GM23248 (cell line): ENCODE measurements at regions not wholly inside any gene's neighbourhood (a gene's known extent, or its start where the extent isn't known, plus 50 kb on each side); places are given as distances from the start of the nearest gene placed in this dataset.

Source experiments
- EZH2 ChIP-seq: fragments of 200-600 bp; sonication (generic); IDR thresholded peaks from 2 replicates; pipeline ENCODE4 v1.6.1; 2018; ENCODE audit warnings: antibody characterized with exemption, mild to moderate bottlenecking; ENCODE audit not compliant: insufficient read depth, poor library complexity, severe bottlenecking
- EZH2phosphoT487 ChIP-seq: fragments of 200-600 bp; sonication (generic); IDR thresholded peaks from 2 replicates; pipeline ENCODE4 v1.6.1; 2018; ENCODE audit warnings: antibody characterized with exemption, moderate library complexity, mild to moderate bottlenecking, low read depth; ENCODE audit not compliant: insufficient read depth

GRCh38 chr2:224281374-224281773 is 120.5 kb downstream of the FAM124B start:
- TF ChIP-seq EZH2phosphoT487, result no peak
- no peak for TF ChIP-seq EZH2
